HepG2 (cell line): ENCODE measurements at regions not wholly inside any gene's neighbourhood (a gene's known extent, or its start where the extent isn't known, plus 50 kb on each side); places are given as distances from the start of the nearest gene placed in this dataset.

ENCODE experiments used
- ATAC-seq: fragments of 200-7000 bp; cut with Tn5 transposase; 3 replicates; pipeline ENCODE4 v1.9.1; 2020; ENCODE audit warnings: mild to moderate bottlenecking, moderate library complexity
- BruUV-seq: library from RNA; stranded (reverse); fragments of 400-500 nt; replicated peaks from 2 replicates; lab custom pipeline; 2021; lab: Mats Ljungman, UMichigan
- CTCF ChIA-PET: fragments of 300-600 bp; formaldehyde crosslinking; extraction: SDS; loops from one replicate; lab custom pipeline; 2021; ENCODE audit warnings: low total read pairs, inconsistent platforms, low intra/inter-chr PET ratio; lab: Yijun Ruan, JAX
- POLR2A ChIA-PET: fragments of 350-600 bp; sonication (Branson Sonifier 250); formaldehyde crosslinking; loops from one replicate; lab custom pipeline; 2020; ENCODE audit warnings: antibody characterized with exemption, inconsistent platforms; lab: Yijun Ruan, JAX
- DNase-seq: peaks from one replicate; pipeline ENCODE4 v3.0.0-alpha.2; 2015; ENCODE audit warnings: low spot score
- FAIRE-seq: peaks from 3 replicates; lab custom pipeline; 2011; peaks lifted over from hg19 to GRCh38; lab: Jason Lieb, UNC
- H2AFZ ChIP-seq: one replicate; pipeline ENCODE4 v1.6.1; 2011; ENCODE audit warnings: low read length, inconsistent platforms
- H3K27ac ChIP-seq: fragments of 300-600 bp; 3 replicates; pipeline ENCODE4 v1.8.0; 2011; ENCODE audit warnings: mixed run types, mild to moderate bottlenecking, mixed read lengths, low read length, inconsistent platforms; ENCODE audit not compliant: insufficient read depth; ENCODE audit errors: extremely low read length
- H3K27me3 ChIP-seq, 2 experiments: fragments of 200-600 bp in 1 of 2; 2 replicates in 1 of 2; 3 replicates in 1 of 2; pipeline versions ENCODE4 v1.6.0 to v1.8.0; 2011; ENCODE audit warnings: low read length in 2 of 2, mild to moderate bottlenecking in 2 of 2, moderate library complexity in 2 of 2, inconsistent platforms in 1 of 2; ENCODE audit not compliant: insufficient read depth in 2 of 2, control insufficient read depth in 1 of 2
- H3K36me3 ChIP-seq, 2 experiments: fragments of 200-600 bp in 1 of 2; replicated peaks in 1 of 2; 2 replicates in 1 of 2; 3 replicates in 1 of 2; pipeline versions ENCODE4 v1.5.1 to v1.8.0; 2011; ENCODE audit warnings: low read length in 2 of 2, inconsistent platforms in 1 of 2; ENCODE audit not compliant: insufficient read depth in 2 of 2, control insufficient read depth in 1 of 2
- H3K4me1 ChIP-seq: 2 replicates; pipeline ENCODE4 v1.5.1; 2012; ENCODE audit warnings: low read length, inconsistent platforms; ENCODE audit not compliant: insufficient read depth
- H3K4me2 ChIP-seq: 2 replicates; pipeline ENCODE4 v1.6.0; 2011; ENCODE audit warnings: low read depth, low read length, inconsistent platforms
- H3K4me3 ChIP-seq, 3 experiments: fragments of 200-600 bp in 1 of 3; sonication (generic), shearing (Covaris generic) in 1 of 3; replicated peaks in 1 of 3; 2 replicates each; pipeline ENCODE4 v1.5.1; 2011 to 2016; ENCODE audit warnings: low read length in 3 of 3, inconsistent platforms in 2 of 3, low read depth in 2 of 3, mild to moderate bottlenecking in 2 of 3, control low read depth in 1 of 3, mixed read lengths in 1 of 3; ENCODE audit not compliant: insufficient read depth in 1 of 3
- H3K79me2 ChIP-seq: one replicate; pipeline ENCODE4 v1.6.1; 2011; ENCODE audit warnings: low read length, inconsistent platforms; ENCODE audit not compliant: insufficient read depth
- H3K9ac ChIP-seq: 2 replicates; pipeline ENCODE4 v1.6.0; 2011; ENCODE audit warnings: mild to moderate bottlenecking, low read depth, low read length, inconsistent platforms; ENCODE audit not compliant: insufficient read depth
- H3K9me3 ChIP-seq: 2 replicates; pipeline ENCODE4 v1.5.1; 2012; ENCODE audit warnings: mild to moderate bottlenecking, low read length
- H4K20me1 ChIP-seq: 2 replicates; pipeline ENCODE4 v1.6.0; 2011; ENCODE audit warnings: inconsistent platforms, mild to moderate bottlenecking, low read length, moderate library complexity; ENCODE audit not compliant: insufficient read depth
- BHLHE40 ChIP-seq: IDR thresholded peaks from 2 replicates; pipeline ENCODE4 v1.6.1; 2011; ENCODE audit warnings: low read length, improper control_type of control experiment
- CREB1 ChIP-seq, 2 experiments: fragments of 450-650 bp in 1 of 2; IDR thresholded peaks; 2 replicates each; pipeline ENCODE4 v1.6.1; 2016 to 2017; ENCODE audit warnings: control low read depth in 1 of 2, mild to moderate bottlenecking in 1 of 2, missing compliant biosample characterization in 1 of 2, missing genetic modification characterization in 1 of 2
- ETV5 ChIP-seq: IDR thresholded peaks from 2 replicates; pipeline ENCODE4 v1.6.1; 2018; ENCODE audit warnings: missing biosample characterization, missing genetic modification reagents, inconsistent platforms, borderline replicate concordance
- NFYC ChIP-seq: IDR thresholded peaks from 2 replicates; pipeline ENCODE4 v1.6.1; 2016; ENCODE audit warnings: missing genetic modification reagents, missing compliant biosample characterization
- PTBP1 ChIP-seq: fragments of 200-400 bp; formaldehyde crosslinking; IDR thresholded peaks from 2 replicates; pipeline ENCODE4 v1.6.1; 2018; ENCODE audit warnings: low read length, low read depth; ENCODE audit not compliant: poor library complexity, severe bottlenecking
- ZNF296 ChIP-seq: sonication (generic); formaldehyde crosslinking; conservative IDR thresholded peaks from 2 replicates; pipeline ENCODE4 v1.5.0; 2020; ENCODE audit warnings: mild to moderate bottlenecking, missing genetic modification reagents
- WGBS: methylation state at CpG from one replicate; pipeline ENCODE4 v1.1.6; 2017; ENCODE audit warnings: low lambda C conversion rate; 5-methylcytosine and 5-hydroxymethylcytosine counted together
- in situ Hi-C: cut with HindIII; loops from 2 replicates; pipeline ENCODE4 v1.10.0; 2017; ENCODE audit warnings: low pct_unique_long_range_greater_than_20kb; ENCODE audit not compliant: extremely low pct_ligation_motif_present
- intact Hi-C: fragments of 100-400 bp; cut with micrococcal nuclease; formaldehyde crosslinking; loops from one replicate; pipeline ENCODE4 v1.10.0; 2022; ENCODE audit not compliant: unreplicated experiment
- TF ChIP-seq, protein P1 (sequence below): sonication (generic); formaldehyde crosslinking; IDR thresholded peaks from 2 replicates; pipeline ENCODE4 v1.4.0; 2020; ENCODE audit warnings: missing genetic modification reagents, borderline replicate concordance
- TF ChIP-seq, protein P2 (sequence below): sonication (generic); formaldehyde crosslinking; IDR thresholded peaks from 2 replicates; pipeline ENCODE4 v1.5.0; 2020; ENCODE audit warnings: missing genetic modification reagents, mild to moderate bottlenecking, borderline replicate concordance
- TF ChIP-seq, protein P3 (sequence below): sonication (generic); formaldehyde crosslinking; conservative IDR thresholded peaks from 2 replicates; pipeline ENCODE4 v1.8.0; 2022; ENCODE audit warnings: low read depth, missing genetic modification reagents
- TF ChIP-seq, protein P4 (sequence below): sonication (generic); formaldehyde crosslinking; IDR thresholded peaks from 2 replicates; pipeline ENCODE4 v1.4.0; 2020; ENCODE audit warnings: mild to moderate bottlenecking, missing genetic modification reagents

DNA sequence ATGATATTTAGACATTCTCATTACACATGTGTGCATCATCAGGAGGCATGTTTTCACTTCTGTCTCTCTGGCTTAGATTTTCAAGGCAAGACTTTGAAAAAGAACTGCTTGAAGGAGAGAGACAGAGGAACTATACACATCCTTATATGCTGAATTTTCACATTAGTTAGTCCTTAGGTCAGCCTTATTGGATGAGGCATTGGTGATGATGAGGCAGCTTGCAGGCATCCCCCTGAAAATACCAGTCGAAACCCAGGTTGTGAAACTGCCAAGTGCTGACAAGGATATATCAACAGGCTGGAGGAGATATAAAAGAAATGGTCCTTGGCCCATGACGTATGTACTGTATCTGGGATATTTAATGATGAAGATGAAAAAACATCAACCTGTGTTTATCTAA, 297.2 kb upstream of the AADAT start:
- no TSS peak for BruUV-seq
- ChIA-PET CTCF (no interaction called here), POLR2A (no interaction called here)
- Histone ChIP-seq H3K4me1 (no peaks in the 10 kb centered on the region), H3K36me3 (no peaks in the 10 kb centered on the region), H3K9ac (no peak overlapping the region), H3K9me3 (no peaks in the 10 kb centered on the region; the same call in 1 of the 2 replicates), H3K27me3 (no peaks in the 10 kb centered on the region; a peak in 1 of 5 replicates), H3K4me3 (no peak overlapping the region), H4K20me1 (no peaks in the 10 kb centered on the region), H3K79me2 (no peaks in the 10 kb centered on the region), H3K27ac (no peak overlapping the region), H2AFZ (no peak overlapping the region), H3K4me2 (no peak overlapping the region)
- TF ChIP-seq, protein P1, sequence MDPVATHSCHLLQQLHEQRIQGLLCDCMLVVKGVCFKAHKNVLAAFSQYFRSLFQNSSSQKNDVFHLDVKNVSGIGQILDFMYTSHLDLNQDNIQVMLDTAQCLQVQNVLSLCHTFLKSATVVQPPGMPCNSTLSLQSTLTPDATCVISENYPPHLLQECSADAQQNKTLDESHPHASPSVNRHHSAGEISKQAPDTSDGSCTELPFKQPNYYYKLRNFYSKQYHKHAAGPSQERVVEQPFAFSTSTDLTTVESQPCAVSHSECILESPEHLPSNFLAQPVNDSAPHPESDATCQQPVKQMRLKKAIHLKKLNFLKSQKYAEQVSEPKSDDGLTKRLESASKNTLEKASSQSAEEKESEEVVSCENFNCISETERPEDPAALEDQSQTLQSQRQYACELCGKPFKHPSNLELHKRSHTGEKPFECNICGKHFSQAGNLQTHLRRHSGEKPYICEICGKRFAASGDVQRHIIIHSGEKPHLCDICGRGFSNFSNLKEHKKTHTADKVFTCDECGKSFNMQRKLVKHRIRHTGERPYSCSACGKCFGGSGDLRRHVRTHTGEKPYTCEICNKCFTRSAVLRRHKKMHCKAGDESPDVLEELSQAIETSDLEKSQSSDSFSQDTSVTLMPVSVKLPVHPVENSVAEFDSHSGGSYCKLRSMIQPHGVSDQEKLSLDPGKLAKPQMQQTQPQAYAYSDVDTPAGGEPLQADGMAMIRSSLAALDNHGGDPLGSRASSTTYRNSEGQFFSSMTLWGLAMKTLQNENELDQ (CRISPR knock-in tag), result no peak
- TF ChIP-seq ZNF296 (CRISPR knock-in tag) (no peak), BHLHE40 (no peak), CREB1 (IDR thresholded peaks at IDR 0.05) (peak; percentile 40), CREB1 (CRISPR knock-in tag; IDR thresholded peaks at IDR 0.05) (no peak)
- 4% methylated on average over 2 of the region's 2 CpGs for WGBS
- no peak for FAIRE-seq
- no peak for DNase-seq
- intact Hi-C loops, result no loop called here
- no peak for ATAC-seq
- in situ Hi-C loops, result no loop called here

DNA sequence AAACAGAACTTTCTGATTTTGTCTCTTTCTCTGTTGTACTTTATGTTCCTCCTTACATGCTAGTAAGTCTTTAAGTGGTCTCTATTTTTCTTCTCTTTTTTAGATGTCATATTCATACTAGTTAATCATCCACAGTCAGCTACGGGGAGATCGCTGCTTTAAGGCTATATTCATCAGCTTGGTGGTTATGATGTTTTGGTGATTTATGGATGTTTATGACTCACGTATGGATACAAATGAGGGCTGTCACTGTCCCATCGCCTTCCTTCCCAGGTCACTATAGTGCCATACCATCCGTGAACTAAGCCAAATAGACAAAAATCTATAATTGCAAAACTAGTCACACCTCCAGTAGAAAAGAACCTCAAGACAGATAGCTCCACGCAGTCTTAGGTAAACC, 296.8 kb upstream of the AADAT start:
- Histone ChIP-seq H3K27me3 (no peaks in the 10 kb centered on the region; a peak in 1 of 5 replicates), H3K27ac (no peak overlapping the region), H3K4me3 (no peak overlapping the region), H4K20me1 (no peaks in the 10 kb centered on the region), H3K4me1 (no peaks in the 10 kb centered on the region), H3K4me2 (no peak overlapping the region), H3K79me2 (no peaks in the 10 kb centered on the region), H3K9me3 (no peaks in the 10 kb centered on the region; the same call in 1 of the 2 replicates), H3K36me3 (no peaks in the 10 kb centered on the region), H2AFZ (no peak overlapping the region), H3K9ac (no peak overlapping the region)
- WGBS, result 0% methylated on average over 6 of the region's 6 CpGs
- FAIRE-seq (no peak), ATAC-seq (no peak), DNase-seq (no peak)
- ChIA-PET POLR2A (no interaction called here), CTCF (no interaction called here)
- intact Hi-C loops, result no loop called here
- no TSS peak for BruUV-seq
- in situ Hi-C loops, result no loop called here
- TF ChIP-seq, protein P2, sequence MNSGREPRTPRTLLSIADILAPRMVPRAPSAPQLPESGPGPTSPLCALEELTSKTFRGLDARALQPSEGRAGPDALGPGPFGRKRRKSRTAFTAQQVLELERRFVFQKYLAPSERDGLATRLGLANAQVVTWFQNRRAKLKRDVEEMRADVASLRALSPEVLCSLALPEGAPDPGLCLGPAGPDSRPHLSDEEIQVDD (CRISPR knock-in tag), result no peak
- TF ChIP-seq, protein P3, sequence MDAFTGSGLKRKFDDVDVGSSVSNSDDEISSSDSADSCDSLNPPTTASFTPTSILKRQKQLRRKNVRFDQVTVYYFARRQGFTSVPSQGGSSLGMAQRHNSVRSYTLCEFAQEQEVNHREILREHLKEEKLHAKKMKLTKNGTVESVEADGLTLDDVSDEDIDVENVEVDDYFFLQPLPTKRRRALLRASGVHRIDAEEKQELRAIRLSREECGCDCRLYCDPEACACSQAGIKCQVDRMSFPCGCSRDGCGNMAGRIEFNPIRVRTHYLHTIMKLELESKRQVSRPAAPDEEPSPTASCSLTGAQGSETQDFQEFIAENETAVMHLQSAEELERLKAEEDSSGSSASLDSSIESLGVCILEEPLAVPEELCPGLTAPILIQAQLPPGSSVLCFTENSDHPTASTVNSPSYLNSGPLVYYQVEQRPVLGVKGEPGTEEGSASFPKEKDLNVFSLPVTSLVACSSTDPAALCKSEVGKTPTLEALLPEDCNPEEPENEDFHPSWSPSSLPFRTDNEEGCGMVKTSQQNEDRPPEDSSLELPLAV (CRISPR knock-in tag), result no peak
- TF ChIP-seq ETV5 (CRISPR knock-in tag) (no peak), PTBP1 (no peak), NFYC (no peak)
- TF ChIP-seq, protein P4, sequence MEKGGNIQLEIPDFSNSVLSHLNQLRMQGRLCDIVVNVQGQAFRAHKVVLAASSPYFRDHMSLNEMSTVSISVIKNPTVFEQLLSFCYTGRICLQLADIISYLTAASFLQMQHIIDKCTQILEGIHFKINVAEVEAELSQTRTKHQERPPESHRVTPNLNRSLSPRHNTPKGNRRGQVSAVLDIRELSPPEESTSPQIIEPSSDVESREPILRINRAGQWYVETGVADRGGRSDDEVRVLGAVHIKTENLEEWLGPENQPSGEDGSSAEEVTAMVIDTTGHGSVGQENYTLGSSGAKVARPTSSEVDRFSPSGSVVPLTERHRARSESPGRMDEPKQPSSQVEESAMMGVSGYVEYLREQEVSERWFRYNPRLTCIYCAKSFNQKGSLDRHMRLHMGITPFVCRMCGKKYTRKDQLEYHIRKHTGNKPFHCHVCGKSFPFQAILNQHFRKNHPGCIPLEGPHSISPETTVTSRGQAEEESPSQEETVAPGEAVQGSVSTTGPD (CRISPR knock-in tag), result no peak
